ENCODE measurements at regions not wholly inside any gene's neighbourhood (a gene's known extent, or its start where the extent isn't known, plus 50 kb on each side); places are given as distances from the start of the nearest gene placed in this dataset.

DNA sequence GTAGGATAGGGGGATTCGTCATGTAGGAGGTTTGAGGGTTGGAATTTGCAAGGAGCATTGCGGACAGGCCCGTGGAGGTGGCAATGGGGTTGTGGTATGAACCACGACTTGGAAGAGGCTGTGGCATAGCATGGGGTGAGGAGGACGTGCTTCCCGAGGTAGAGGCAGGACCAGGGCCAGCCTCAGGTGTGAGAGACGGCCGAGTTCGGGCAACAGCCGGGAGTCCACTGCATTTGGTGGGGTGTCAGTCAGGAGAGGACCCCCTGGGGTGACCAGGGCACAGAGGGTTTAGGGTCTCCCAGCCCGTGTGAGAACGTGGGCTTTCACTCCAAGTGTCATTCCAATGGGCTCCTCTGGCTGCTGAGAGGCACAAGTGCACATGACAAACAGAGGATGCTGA, 339.0 kb downstream of the EIPR1 start:
- no peak for DNase-seq

GRCh38 chr2:3037196-3038194, 340.1 kb downstream of the EIPR1 start:
- no peak overlapping the region for H3K4me3 ChIP-seq
- no peak for TF ChIP-seq CTCF (IDR thresholded peaks at IDR 0.05)
- DNase-seq: no peak

More for the DNA sequence above, 339.0 kb downstream of the EIPR1 start:
- H3K9me3 ChIP-seq: no peaks in the 10 kb centered on the region
- no peaks in the 10 kb centered on the region for H3K36me3 ChIP-seq
- no peaks in the 10 kb centered on the region for H3K27me3 ChIP-seq
- no peaks in the 10 kb centered on the region for H3K4me1 ChIP-seq
- intact Hi-C loops (cut with DNase I; ENCODE audit: low total_unique reads): no loop called here
- H3K27ac ChIP-seq: no peak overlapping the region
- no peak for TF ChIP-seq CTCF (IDR thresholded peaks at IDR 0.05)
- no peak for TF ChIP-seq POLR2A (IDR thresholded peaks at IDR 0.05)
- no peak overlapping the region for H3K4me3 ChIP-seq

GRCh38 chr2:3036432-3037125, 341.0 kb downstream of the EIPR1 start:
- no peaks in the 10 kb centered on the region for H3K27me3 ChIP-seq
- H3K27ac ChIP-seq: no peak overlapping the region
- intact Hi-C loops (cut with DNase I; ENCODE audit: low total_unique reads): no loop called here
- TF ChIP-seq POLR2A (IDR thresholded peaks at IDR 0.05) (no peak), CTCF (IDR thresholded peaks at IDR 0.05) (no peak)
- no peak for DNase-seq
- H3K4me1 ChIP-seq: no peaks in the 10 kb centered on the region
- H3K4me3 ChIP-seq: no peak overlapping the region
- no peaks in the 10 kb centered on the region for H3K9me3 ChIP-seq
- no peaks in the 10 kb centered on the region for H3K36me3 ChIP-seq

More at GRCh38 chr2:3037196-3038194, 340.1 kb downstream of the EIPR1 start:
- H3K9me3 ChIP-seq: no peaks in the 10 kb centered on the region
- H3K36me3 ChIP-seq: no peaks in the 10 kb centered on the region
- intact Hi-C loops (cut with DNase I; ENCODE audit: low total_unique reads): no loop called here
- H3K27ac ChIP-seq: no peak overlapping the region
- no peaks in the 10 kb centered on the region for H3K27me3 ChIP-seq
- H3K4me1 ChIP-seq: no peaks in the 10 kb centered on the region

DNA sequence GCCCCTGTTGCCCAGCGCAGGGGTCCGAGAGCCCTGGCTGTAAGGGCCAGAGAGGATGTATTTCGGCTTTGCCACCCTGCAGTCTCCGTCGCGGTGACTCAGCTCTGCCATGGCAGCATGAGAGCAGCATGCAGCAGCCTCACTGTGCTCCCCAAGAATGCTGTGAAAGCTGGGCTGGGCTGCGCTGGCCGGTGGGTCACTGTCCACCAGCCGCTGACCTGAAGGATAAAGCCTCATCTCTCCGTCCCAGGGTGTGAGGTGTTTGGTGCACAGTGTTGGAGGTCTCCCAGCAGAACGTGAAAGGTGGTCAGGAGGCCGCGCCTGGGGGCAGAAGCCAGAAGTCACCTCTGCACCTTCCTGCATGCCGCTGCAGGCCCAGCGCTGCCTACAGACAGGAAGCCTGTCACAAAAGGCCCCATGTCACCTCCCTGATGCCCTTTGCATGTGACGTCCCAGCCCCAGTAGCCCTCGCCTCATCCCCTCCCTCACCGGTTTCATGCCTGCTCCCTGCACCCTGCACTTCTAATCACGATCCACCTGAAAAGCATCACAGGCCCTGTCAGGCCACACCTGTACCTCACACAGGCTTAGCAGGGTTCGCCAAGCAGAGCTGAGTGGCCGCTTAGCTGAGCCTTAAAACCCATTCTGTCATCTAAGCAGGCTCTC, 342.1 kb downstream of the EIPR1 start:
- H3K27ac ChIP-seq: no peak overlapping the region
- no peak overlapping the region for H3K4me3 ChIP-seq
- H3K27me3 ChIP-seq: no peaks in the 10 kb centered on the region
- intact Hi-C loops (cut with DNase I; ENCODE audit: low total_unique reads): no loop called here
- no peaks in the 10 kb centered on the region for H3K4me1 ChIP-seq
- no peak for TF ChIP-seq CTCF (IDR thresholded peaks at IDR 0.05)
- no peak for TF ChIP-seq POLR2A (IDR thresholded peaks at IDR 0.05)
- DNase-seq: no peak
- H3K36me3 ChIP-seq: no peaks in the 10 kb centered on the region
- no peaks in the 10 kb centered on the region for H3K9me3 ChIP-seq

Measured in uterus (tissue), 3 donors.